HG03378 (cell line): ENCODE measurements at regions not wholly inside any gene's neighbourhood (a gene's known extent, or its start where the extent isn't known, plus 50 kb on each side); places are given as distances from the start of the nearest gene placed in this dataset.

ENCODE experiments used
- ATAC-seq: cut with Tn5 transposase; IDR thresholded peaks from one replicate; pipeline ENCODE4 v1.9.1; 2021; ENCODE audit warnings: mild to moderate bottlenecking, moderate library complexity; ENCODE audit not compliant: unreplicated experiment

- ATAC-seq = no peak
Observed at GRCh38 chr10:33758299-33758698, 423.8 kb upstream of the NRP1 start.

DNA sequence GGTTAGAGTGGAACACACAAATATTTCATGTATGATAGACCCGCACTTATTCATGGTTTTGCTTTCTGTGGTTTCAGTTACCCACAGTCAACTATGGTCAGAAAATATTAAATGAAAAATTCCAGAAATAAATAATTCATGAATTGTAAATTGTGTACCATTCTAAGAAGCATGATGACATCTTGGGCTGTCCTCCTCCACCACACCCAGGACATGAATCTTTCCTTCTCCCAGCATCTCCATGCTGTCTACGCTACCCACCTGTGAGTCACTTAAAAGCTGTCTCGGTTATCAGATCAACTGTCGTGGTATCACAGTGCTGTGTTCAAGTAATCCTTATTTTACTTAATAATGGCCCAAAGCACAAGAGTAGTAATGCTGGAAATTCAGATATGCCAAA, 419.6 kb upstream of the NRP1 start:
- ATAC-seq = no peak

DNA sequence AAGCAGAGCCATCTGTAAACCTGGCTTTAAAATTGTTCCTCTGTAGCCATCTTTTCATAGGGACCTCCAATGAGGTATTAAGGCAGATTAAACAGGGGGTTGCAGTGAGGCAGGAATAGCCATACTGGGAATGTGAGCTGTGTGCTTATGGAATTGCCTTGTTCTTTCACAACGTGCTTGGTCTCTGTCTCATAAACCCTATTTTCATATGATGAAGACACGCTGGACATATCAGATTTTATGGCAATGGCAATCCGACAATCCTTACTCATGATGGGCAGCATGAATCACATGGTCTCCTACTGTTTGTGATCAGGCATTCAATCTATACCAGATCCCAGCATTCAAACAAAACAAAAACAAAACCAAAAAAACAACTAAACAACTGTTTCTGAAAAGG, 418.9 kb upstream of the NRP1 start:
- ATAC-seq = no peak

- ATAC-seq = no peak
Observed at GRCh38 chr10:33749790-33750189, 415.3 kb upstream of the NRP1 start.

DNA sequence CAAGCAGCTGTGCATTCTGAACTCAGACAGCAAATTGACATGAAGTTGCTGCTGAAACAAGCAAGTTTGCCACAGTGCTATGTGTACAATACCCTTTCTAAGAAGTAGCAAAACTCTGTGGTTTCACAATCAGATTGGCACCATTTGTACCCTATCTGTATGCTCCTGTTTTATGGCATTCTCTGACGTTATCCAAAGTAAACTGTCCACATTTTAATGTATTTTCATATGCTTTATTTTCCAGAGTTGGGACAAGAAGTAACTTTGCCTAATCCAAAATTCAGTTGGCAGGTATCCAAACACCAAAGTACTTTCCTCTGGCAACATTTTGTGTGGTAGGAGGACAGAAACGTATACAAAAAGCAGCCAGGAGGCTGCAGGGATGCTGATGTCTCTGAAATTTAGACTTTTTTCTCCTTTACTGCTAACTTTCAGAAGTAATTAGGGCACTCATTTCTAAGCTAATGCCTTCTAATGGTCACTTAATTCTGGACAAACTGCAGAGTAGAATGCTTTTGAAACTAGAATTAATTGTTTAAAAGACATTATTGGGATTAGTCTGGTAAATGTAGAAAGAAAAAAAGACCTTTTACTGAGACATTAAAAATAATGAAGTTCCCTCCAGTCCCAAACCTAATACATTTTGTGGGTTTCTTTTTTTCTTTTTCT, 414.7 kb upstream of the NRP1 start:
- no peak for ATAC-seq

DNA sequence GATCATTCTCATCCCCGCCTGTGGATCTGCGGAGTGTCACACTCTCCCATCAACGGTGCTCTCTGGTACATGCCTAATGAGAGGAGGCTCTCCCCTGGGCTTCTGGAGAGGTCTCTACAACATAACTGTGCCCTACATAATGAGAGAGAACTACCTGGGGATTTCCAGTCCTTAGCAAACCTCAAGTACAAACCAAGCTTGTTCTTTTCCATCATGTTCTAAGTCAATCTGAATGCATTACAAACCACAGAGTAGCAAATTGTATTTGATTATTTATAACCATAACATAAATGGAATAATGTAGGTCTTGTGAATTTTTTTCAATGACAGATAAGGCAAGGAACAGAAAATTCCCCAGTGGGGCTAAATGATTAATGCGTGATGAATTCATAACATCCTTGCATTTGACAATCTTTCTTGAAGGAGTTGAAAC, 412.4 kb upstream of the NRP1 start:
- no peak for ATAC-seq

- no peak for ATAC-seq
Observed at GRCh38 chr10:33746186-33746585, 411.7 kb upstream of the NRP1 start.

- ATAC-seq = no peak
Observed at GRCh38 chr10:33743429-33743857, 409.0 kb upstream of the NRP1 start.

GRCh38 chr10:33739031-33739430, 404.6 kb upstream of the NRP1 start:
- ATAC-seq = no peak

GRCh38 chr10:33735464-33735923, 401.0 kb upstream of the NRP1 start:
- no peak for ATAC-seq

DNA sequence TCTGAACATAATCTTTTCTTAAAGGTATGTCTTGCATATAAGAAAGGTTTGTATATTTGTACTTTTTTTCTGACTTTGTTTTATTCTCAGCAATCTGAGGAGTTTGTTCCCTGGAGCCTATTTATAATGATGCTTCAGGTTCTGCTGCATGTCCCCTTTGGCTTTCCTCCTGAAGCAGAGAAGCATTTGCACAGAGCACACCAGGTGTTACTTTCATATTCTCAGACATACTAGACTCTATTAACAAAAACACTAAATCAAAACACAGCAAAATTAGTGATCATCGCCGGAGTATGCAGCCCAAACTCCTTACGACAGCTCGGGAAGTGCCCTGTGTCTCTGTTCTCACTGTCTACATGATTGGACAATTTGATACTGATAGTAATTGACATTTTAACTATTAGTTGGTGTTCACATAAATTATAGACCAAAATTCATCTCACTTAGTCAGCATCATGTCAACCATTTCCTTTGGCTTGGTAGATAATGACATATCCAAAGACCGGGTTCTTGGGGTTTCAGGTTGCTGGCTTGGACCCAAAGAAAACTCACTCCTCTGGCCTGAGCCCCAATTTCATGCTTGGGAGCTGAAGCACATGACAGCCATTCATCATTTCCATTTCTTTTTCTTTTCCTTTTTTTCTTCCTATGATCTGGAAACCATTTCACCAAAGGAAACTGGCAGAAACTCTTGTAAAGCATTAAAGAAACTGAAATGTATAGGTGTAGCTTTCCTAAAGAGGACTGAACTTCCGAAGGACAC, 400.1 kb upstream of the NRP1 start:
- ATAC-seq = no peak

- no peak for ATAC-seq
Observed at GRCh38 chr10:33733058-33733457, 398.6 kb upstream of the NRP1 start.

DNA sequence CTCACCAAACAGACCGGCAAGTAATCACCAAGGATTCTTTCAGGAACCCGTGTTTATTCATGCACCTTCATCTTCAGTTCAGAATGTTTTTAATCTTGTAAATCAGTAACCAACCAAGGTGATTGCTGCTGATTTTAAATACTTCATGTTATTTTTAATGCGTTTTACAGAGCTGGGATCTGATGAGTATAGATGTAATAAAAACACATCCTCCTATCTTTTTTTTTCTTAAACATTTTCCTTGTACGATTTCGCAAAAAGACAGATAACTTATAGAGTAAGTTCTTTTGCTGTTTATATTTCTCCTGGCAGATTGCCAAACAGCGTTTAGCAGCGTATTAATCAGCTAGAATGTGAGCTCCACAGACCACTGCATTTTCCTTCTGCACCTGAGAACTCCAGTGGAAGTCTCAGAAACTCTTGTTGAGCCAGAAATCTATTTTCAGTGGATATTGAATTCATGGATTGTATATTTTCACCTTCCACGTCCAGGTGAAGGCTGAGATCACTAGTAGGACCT, 397.8 kb upstream of the NRP1 start:
- no peak for ATAC-seq

GRCh38 chr10:33731322-33731721, 396.9 kb upstream of the NRP1 start:
- no peak for ATAC-seq

- ATAC-seq = no peak
Observed at GRCh38 chr10:33725430-33725829, 391.0 kb upstream of the NRP1 start.

- no peak for ATAC-seq
Observed at GRCh38 chr10:33723181-33723580, 388.7 kb upstream of the NRP1 start.

DNA sequence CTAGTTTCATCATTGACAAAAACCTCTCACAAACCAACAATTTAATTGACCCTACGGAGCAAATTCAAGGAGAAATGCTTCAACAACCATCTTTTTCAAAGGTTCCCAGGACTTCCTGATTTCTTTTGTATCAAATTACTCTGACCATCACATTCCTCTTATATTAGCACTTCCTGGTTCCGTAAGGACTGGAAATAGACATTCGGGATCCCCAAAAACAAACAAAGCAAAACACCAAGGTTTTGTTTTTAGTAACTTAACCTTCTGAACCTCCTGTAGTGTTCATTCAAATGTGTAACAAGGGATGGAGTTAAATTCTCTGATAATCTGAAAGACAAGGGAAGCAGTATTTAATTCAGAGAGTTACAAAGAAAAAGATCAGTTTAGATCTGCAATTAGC, 387.6 kb upstream of the NRP1 start:
- ATAC-seq = no peak

DNA sequence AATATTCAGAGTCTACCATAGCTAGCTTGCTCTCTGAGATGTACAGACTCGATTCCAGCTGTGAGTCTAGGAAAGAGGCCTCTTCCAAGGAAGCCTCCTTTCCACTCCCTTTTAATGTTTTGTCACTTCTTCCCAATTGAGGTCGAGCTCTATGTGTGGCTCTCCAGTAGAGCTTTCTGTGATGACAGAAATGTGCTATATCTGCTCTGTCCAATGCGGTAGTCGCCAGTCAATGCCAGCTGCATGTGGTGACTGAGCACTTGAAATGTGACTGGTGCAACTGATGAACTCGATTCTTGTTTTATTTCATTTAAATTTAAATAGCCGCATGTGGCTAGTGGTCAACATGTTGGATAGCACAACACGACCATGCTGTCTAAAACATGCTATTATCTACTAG, 387.0 kb upstream of the NRP1 start:
- no peak for ATAC-seq

- ATAC-seq = no peak
Observed at GRCh38 chr10:33720161-33720560, 385.7 kb upstream of the NRP1 start.

- ATAC-seq = no peak
Observed at GRCh38 chr10:33719005-33719703, 384.7 kb upstream of the NRP1 start.

- ATAC-seq = no peak
Observed at GRCh38 chr10:33716501-33717267, 382.2 kb upstream of the NRP1 start.
